Gastroesophageal sphincter (tissue), 3 donors: ENCODE measurements at regions not wholly inside any gene's neighbourhood (a gene's known extent, or its start where the extent isn't known, plus 50 kb on each side); places are given as distances from the start of the nearest gene placed in this dataset.

Source experiments
- POLR2A ChIP-seq, 2 donors: fragments of 450-650 bp; IDR thresholded peaks; one replicate each; pipeline ENCODE4 v1.6.1; 2017; ENCODE audit warnings: antibody characterized with exemption in 2 of 2, mild to moderate bottlenecking in 2 of 2, moderate library complexity in 1 of 2
- TF ChIP-seq, protein P1 (sequence below), 4 experiments: fragments of 200-600 bp in 2 of 4; fragments of 450-650 bp in 2 of 4; sonication (generic) in 1 of 4; IDR thresholded peaks; one replicate each; pipeline ENCODE4 v1.5.1; 2017 to 2019; ENCODE audit warnings: antibody characterized with exemption in 4 of 4, mild to moderate bottlenecking in 2 of 4, moderate library complexity in 2 of 4

DNA sequence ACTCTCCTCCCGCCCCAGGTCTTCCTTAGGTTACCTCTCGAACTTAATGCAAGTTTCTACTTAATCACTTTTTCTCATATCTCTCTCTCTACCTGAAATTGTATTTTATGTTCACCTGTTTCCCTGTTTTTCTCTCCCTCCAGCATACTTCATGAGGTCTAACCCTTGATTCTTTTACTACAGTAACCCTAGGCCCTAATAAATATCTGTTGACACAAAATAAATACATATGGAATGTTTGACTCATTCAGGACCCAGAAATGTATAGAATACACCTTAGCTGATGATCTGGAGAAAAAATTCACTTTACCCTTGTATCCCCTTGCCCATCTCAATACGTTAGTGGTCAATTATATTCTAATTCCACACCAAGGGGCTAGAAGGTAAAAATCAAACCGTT is 250.9 kb upstream of the PTGER4 start:
- TF ChIP-seq POLR2A (IDR thresholded peaks at IDR 0.05), result no peak
- TF ChIP-seq, protein P1, sequence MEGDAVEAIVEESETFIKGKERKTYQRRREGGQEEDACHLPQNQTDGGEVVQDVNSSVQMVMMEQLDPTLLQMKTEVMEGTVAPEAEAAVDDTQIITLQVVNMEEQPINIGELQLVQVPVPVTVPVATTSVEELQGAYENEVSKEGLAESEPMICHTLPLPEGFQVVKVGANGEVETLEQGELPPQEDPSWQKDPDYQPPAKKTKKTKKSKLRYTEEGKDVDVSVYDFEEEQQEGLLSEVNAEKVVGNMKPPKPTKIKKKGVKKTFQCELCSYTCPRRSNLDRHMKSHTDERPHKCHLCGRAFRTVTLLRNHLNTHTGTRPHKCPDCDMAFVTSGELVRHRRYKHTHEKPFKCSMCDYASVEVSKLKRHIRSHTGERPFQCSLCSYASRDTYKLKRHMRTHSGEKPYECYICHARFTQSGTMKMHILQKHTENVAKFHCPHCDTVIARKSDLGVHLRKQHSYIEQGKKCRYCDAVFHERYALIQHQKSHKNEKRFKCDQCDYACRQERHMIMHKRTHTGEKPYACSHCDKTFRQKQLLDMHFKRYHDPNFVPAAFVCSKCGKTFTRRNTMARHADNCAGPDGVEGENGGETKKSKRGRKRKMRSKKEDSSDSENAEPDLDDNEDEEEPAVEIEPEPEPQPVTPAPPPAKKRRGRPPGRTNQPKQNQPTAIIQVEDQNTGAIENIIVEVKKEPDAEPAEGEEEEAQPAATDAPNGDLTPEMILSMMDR (IDR thresholded peaks at IDR 0.05), result no peak
